KMS-11 (cell line): ENCODE measurements at regions not wholly inside any gene's neighbourhood (a gene's known extent, or its start where the extent isn't known, plus 50 kb on each side); places are given as distances from the start of the nearest gene placed in this dataset.

Experiments
- H2AFZ ChIP-seq: fragments of 200-600 bp; sonication (generic); 2 replicates; pipeline ENCODE4 v1.6.1; 2016; ENCODE audit warnings: antibody characterized with exemption, mixed run types, low read depth
- H3K27ac ChIP-seq: fragments of 200-600 bp; sonication (generic); 2 replicates; pipeline ENCODE4 v1.6.1; 2016; ENCODE audit warnings: mild to moderate bottlenecking, mixed run types
- H3K27me3 ChIP-seq: fragments of 200-600 bp; sonication (generic); 2 replicates; pipeline ENCODE4 v1.6.1; 2017; ENCODE audit warnings: mild to moderate bottlenecking, low read depth, mixed run types, moderate library complexity; ENCODE audit not compliant: insufficient read depth
- H3K36me3 ChIP-seq: fragments of 200-600 bp; sonication (generic); 2 replicates; pipeline ENCODE4 v1.6.1; 2017; ENCODE audit warnings: mild to moderate bottlenecking, mixed run types; ENCODE audit not compliant: insufficient read depth
- H3K4me1 ChIP-seq: fragments of 200-600 bp; sonication (generic); 2 replicates; pipeline ENCODE4 v1.6.1; 2016; ENCODE audit warnings: mild to moderate bottlenecking, low read depth, mixed run types; ENCODE audit not compliant: poor library complexity, severe bottlenecking
- H3K4me2 ChIP-seq: fragments of 200-600 bp; sonication (generic); 2 replicates; pipeline ENCODE4 v1.7.0; 2016; ENCODE audit warnings: mild to moderate bottlenecking, mixed run types
- H3K4me3 ChIP-seq: fragments of 200-600 bp; sonication (generic); IDR thresholded peaks from 2 replicates; pipeline ENCODE4 v1.6.1; 2017; ENCODE audit warnings: low read depth, low read length, mixed read lengths; ENCODE audit not compliant: insufficient read depth
- H3K79me2 ChIP-seq: fragments of 200-600 bp; sonication (generic); 2 replicates; pipeline ENCODE4 v1.6.1; 2016; ENCODE audit warnings: low read depth, mixed run types; ENCODE audit not compliant: insufficient read depth
- H3K9ac ChIP-seq: fragments of 200-600 bp; sonication (generic); 2 replicates; pipeline ENCODE4 v1.6.1; 2016; ENCODE audit warnings: mild to moderate bottlenecking, mixed run types
- H4K20me1 ChIP-seq: fragments of 200-600 bp; sonication (generic); 2 replicates; pipeline ENCODE4 v1.6.1; 2016; ENCODE audit warnings: mild to moderate bottlenecking, mixed run types; ENCODE audit not compliant: insufficient read depth
- CTCF ChIP-seq: fragments of 200-600 bp; sonication (generic); conservative IDR thresholded peaks from 2 replicates; pipeline ENCODE4 v1.6.1; 2017; ENCODE audit warnings: low read depth, mild to moderate bottlenecking, antibody characterized with exemption, low read length, moderate library complexity, mixed read lengths

GRCh38 chr2:144669196-144669987 is 149.5 kb upstream of the ZEB2 start:
- Histone ChIP-seq H3K79me2 (no peaks in the 10 kb centered on the region), H3K27ac (no peak overlapping the region), H2AFZ (no peak overlapping the region), H3K9ac (no peak overlapping the region), H3K36me3 (no peaks in the 10 kb centered on the region), H4K20me1 (no peaks in the 10 kb centered on the region), H3K4me3 (no peak overlapping the region), H3K27me3 (no peaks in the 10 kb centered on the region), H3K4me2 (no peak overlapping the region), H3K4me1 (no peaks in the 10 kb centered on the region)
- TF ChIP-seq CTCF: no peak

DNA sequence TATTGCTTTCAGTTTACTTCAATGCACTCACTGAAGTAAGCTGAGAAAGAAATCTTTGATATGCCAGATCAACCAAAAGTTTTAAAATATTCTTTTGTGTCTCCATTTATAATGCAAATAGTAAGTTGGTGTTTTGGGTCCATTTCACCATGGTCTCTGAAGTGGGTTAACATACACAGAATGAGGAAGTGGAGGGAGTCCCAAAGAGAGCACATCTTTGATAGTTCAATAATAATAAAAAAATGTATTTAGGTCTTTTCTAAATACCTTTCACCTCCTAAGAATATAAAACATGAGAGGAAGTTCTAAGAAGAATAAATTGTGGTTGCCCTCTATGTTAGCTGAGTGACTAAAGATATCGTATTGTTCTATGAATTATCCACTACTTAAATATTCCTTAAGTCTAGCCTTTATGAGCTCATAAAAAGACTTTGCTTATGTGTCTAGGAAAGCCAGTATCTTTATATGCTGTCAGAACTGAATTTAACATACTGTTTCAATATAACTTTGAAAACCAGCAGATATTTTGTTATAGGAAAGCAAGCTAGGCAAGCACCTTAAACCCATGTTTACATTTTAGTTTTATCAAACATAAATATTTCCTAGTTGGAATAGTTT is 148.7 kb upstream of the ZEB2 start:
- H3K36me3 ChIP-seq: no peaks in the 10 kb centered on the region
- no peak for TF ChIP-seq CTCF
- no peak overlapping the region for H3K4me2 ChIP-seq
- H3K79me2 ChIP-seq: no peaks in the 10 kb centered on the region
- no peak overlapping the region for H2AFZ ChIP-seq
- no peaks in the 10 kb centered on the region for H3K4me1 ChIP-seq
- no peak overlapping the region for H3K4me3 ChIP-seq
- H3K9ac ChIP-seq: no peak overlapping the region
- no peaks in the 10 kb centered on the region for H3K27me3 ChIP-seq
- no peak overlapping the region for H3K27ac ChIP-seq
- no peaks in the 10 kb centered on the region for H4K20me1 ChIP-seq

GRCh38 chr2:144666032-144666431 is 146.1 kb upstream of the ZEB2 start:
- Histone ChIP-seq H3K36me3 (no peaks in the 10 kb centered on the region), H4K20me1 (no peaks in the 10 kb centered on the region), H3K4me3 (no peak overlapping the region), H3K4me1 (no peaks in the 10 kb centered on the region), H3K79me2 (no peaks in the 10 kb centered on the region), H3K27ac (no peak overlapping the region), H3K27me3 (no peaks in the 10 kb centered on the region), H3K4me2 (no peak overlapping the region), H2AFZ (no peak overlapping the region), H3K9ac (no peak overlapping the region)
- no peak for TF ChIP-seq CTCF

DNA sequence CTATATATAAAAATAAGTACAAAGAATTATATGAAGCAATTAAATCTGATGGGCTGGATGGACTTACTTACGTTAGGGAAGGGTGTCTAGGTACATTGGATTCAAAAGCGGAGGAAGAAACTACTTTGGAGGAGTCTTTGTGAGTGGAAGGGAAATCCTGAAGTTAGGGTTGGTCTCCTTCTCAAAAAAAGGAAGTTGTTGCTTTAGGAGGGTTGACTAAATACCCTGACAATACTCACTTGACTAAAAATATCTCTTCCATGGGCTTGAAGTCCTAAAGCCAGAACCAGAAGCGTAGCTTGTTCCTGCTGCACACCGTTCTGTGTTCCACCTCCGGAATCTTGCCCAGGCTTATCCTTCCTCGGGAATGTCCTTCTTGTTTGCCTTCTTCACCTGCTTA is 143.3 kb upstream of the ZEB2 start:
- no peaks in the 10 kb centered on the region for H3K36me3 ChIP-seq
- no peaks in the 10 kb centered on the region for H3K4me1 ChIP-seq
- no peaks in the 10 kb centered on the region for H4K20me1 ChIP-seq
- no peaks in the 10 kb centered on the region for H3K79me2 ChIP-seq
- H3K4me3 ChIP-seq: no peak overlapping the region
- H3K27me3 ChIP-seq: no peaks in the 10 kb centered on the region
- H3K9ac ChIP-seq: no peak overlapping the region
- H3K4me2 ChIP-seq: no peak overlapping the region
- no peak overlapping the region for H3K27ac ChIP-seq
- TF ChIP-seq CTCF: no peak
- H2AFZ ChIP-seq: no peak overlapping the region
